ENCODE measurements at regions not wholly inside any gene's neighbourhood (a gene's known extent, or its start where the extent isn't known, plus 50 kb on each side); places are given as distances from the start of the nearest gene placed in this dataset.

- no peak for DNase-seq (ENCODE audit: low spot score)
Measured at GRCh38 chr4:81828991-81829390, 357.3 kb upstream of the RASGEF1B start.

DNA sequence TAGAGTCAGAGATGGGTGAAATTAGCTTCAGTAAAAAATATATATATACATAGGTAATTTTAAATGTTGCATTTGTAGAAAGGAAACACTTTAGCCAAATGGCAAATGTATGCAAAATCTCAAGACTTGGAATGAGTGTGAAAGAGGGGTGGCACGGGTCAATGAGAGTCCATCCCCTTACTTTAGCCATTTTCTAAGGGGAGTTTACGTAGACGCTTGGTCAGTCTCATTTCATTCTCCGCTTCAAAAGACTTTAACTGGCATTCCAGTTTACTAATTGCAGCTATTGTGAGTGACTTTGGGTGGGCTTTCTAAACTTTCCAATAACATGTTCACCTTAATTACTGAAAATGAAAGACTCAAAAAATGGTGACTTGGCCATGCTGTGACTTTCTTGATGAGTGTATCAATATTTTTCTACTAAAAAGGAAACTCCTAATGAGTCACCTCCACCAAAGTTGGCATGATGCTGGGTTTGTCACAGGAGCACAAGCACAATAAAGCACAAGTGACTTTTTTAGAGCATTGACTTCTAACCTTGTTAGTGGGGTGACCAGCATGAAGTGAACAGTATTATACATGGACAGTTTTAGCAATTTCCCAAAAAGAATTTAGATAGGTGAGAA, 356.0 kb upstream of the RASGEF1B start:
- no peak for FAIRE-seq
- DNase-seq (ENCODE audit: low spot score): no peak

More at GRCh38 chr4:81828991-81829390, 357.3 kb upstream of the RASGEF1B start:
- FAIRE-seq: no peak

DNA sequence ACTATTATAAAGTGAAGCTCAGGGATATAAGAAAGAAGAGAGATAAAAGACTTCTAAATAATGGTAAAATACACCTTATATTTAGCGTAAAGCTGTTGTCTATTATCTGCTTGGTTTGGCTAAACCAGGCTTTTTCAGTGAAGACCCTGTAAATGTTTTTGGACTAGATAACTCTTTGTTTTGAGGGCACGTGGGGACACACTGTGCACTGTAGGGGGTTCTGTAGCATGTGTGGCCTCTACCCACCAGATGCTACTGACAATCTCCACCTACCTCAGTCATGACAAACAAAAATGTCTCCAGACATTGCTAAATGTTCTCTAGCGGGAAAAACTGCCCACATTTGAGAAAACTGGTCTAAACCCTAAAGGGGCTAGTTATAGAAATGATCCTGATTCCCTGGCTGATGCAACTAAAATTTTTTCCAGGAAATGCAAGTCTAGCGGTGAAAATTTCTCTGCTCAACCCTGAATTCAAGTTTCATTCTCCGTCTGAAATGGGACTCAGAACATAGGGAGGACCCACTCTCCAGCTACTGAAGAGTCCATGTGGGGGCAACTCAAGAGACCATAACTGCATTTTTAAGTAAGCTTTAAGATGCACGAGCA, 355.2 kb upstream of the RASGEF1B start:
- DNase-seq (ENCODE audit: low spot score) (no peak), FAIRE-seq (no peak)

- no peak for DNase-seq (ENCODE audit: low spot score)
- FAIRE-seq: no peak
Measured at GRCh38 chr4:81826335-81826734, 354.6 kb upstream of the RASGEF1B start.

- DNase-seq (ENCODE audit: low spot score) (no peak), FAIRE-seq (no peak)
Measured at GRCh38 chr4:81818385-81818920, 346.7 kb upstream of the RASGEF1B start.

DNA sequence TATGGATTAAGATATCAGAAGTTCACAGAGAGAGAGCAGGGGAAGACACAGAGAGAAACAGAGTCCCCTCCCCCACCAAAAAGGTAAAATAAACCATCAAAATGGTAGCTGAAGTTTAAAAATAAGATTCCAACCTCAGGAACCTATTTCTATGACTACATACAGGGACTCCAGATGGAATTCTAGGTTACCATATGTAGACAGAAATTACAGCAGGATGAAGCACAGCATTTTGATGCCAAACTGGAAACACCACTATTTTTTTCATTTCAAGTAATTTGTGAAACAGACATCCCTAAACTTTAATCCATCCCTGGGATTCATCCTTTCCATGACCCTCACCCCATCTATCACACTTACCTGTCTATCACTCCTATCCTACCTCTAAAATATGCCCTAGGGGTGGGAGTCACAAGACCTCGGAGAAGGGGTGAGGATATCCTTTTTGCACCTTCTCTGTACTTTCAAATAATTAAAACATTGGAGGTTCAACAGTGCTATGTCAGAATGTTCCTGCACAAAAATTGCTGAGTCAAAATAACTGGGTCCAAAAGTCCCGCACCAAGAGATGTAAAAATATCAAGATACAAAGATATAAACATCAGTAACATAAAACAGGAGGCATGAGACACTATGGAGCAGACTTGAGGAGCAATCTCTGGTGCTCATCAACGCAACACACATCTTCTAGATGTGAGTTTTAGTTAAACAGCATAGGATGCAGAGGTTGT, 344.5 kb upstream of the RASGEF1B start:
- DNase-seq (ENCODE audit: low spot score): no peak
- no peak for FAIRE-seq

DNA sequence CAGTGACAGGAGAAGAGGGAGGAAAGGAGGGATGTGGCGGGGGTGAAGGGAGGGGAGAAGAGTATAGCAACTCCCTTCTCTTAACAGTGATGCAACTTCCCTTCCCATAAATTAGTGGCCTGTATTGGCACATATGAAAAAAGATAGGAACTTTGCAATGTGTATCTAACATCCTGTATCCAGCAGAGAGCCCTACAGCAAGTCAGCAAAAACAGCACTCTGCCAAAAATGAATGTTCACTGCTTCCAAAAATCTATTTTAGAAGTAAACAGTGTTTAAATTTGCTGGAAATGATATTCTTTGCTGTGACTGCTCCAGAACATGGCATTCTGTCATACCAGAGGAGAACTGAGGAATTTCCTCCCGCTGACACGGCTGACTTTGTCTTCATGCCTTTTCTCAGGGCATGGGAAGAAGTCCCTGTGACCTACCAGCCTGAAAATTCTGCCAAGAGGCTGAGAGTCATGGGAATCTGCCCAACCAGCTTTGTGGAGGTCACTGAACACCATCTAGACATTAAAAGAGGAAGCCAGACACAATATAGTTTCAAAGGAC, 343.4 kb upstream of the RASGEF1B start:
- DNase-seq (ENCODE audit: low spot score) (no peak), FAIRE-seq (no peak)

- FAIRE-seq: no peak
Measured at GRCh38 chr4:81811562-81812293, 340.0 kb upstream of the RASGEF1B start.

GRCh38 chr4:81808011-81808672, 336.4 kb upstream of the RASGEF1B start:
- no peak for FAIRE-seq
- DNase-seq (ENCODE audit: low spot score): no peak

More at GRCh38 chr4:81811562-81812293, 340.0 kb upstream of the RASGEF1B start:
- DNase-seq (ENCODE audit: low spot score): no peak

- FAIRE-seq (no peak), DNase-seq (ENCODE audit: low spot score) (no peak)
Measured at GRCh38 chr4:81807386-81807785, 335.7 kb upstream of the RASGEF1B start.

- DNase-seq (ENCODE audit: low spot score) (no peak), FAIRE-seq (no peak)
Measured at GRCh38 chr4:81806485-81806884, 334.8 kb upstream of the RASGEF1B start.

- FAIRE-seq (no peak), DNase-seq (ENCODE audit: low spot score) (no peak)
Measured at GRCh38 chr4:81804849-81805248, 333.1 kb upstream of the RASGEF1B start.

DNA sequence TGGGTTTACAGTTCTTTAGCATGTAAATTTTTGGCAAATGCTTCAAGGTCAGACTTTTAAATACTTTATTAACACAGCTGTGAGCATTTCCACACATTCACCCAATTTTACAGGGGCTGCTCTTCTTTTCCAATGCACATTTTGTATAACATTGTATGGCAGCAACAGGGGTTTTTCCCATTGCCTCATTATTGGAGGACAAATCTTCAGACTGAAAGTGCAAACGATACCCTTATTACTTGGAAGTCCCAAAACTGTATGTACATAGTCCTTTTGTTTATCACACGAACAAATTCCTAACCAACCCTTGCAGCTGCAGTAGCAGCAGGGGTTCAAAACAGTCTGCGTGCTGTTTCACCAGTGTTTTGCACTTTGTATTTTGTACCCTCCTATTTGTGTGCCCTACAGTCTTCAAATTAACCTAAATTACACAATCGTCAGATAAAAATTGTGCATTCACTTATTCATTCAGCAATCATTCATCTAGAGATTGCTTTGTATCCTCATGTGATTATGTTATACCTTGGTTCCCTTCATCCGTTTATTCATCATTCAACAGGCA, 330.7 kb upstream of the RASGEF1B start:
- no peak for FAIRE-seq
- DNase-seq (ENCODE audit: low spot score): no peak

DNA sequence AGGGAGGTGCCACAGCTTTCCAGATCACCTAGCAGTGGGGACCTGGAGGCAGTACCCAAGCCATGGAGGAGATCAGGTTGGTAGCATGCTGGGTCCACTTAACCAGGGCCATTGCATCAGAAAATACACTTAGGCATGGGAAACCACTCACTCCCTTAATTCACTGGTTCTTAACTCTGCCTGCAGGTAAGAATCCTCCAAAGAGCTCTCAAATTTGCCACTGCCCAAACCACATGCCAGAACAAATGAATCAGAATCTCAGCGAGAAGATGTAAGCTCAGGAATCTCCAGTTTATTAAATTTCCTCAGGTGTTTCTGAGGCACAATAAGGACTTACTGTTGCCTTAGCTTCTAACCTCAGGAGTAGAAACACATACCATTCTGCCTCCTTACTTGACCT, 327.7 kb upstream of the RASGEF1B start:
- FAIRE-seq (no peak), DNase-seq (ENCODE audit: low spot score) (no peak)

- DNase-seq (ENCODE audit: low spot score) (no peak), FAIRE-seq (no peak)
Measured at GRCh38 chr4:81796790-81797528, 325.3 kb upstream of the RASGEF1B start.

- no peak for FAIRE-seq
- no peak for DNase-seq (ENCODE audit: low spot score)
Measured at GRCh38 chr4:81792521-81792920, 320.8 kb upstream of the RASGEF1B start.

- DNase-seq (ENCODE audit: low spot score) (no peak), FAIRE-seq (no peak)
Measured at GRCh38 chr4:81790477-81790876, 318.8 kb upstream of the RASGEF1B start.

- FAIRE-seq (no peak), DNase-seq (ENCODE audit: low spot score) (no peak)
Measured at GRCh38 chr4:81789741-81790399, 318.2 kb upstream of the RASGEF1B start.

- no peak for DNase-seq (ENCODE audit: low spot score)
- no peak for FAIRE-seq
Measured at GRCh38 chr4:81789158-81789557, 317.5 kb upstream of the RASGEF1B start.
